ENCODE measurements at regions not wholly inside any gene's neighbourhood (a gene's known extent, or its start where the extent isn't known, plus 50 kb on each side); places are given as distances from the start of the nearest gene placed in this dataset.

DNA sequence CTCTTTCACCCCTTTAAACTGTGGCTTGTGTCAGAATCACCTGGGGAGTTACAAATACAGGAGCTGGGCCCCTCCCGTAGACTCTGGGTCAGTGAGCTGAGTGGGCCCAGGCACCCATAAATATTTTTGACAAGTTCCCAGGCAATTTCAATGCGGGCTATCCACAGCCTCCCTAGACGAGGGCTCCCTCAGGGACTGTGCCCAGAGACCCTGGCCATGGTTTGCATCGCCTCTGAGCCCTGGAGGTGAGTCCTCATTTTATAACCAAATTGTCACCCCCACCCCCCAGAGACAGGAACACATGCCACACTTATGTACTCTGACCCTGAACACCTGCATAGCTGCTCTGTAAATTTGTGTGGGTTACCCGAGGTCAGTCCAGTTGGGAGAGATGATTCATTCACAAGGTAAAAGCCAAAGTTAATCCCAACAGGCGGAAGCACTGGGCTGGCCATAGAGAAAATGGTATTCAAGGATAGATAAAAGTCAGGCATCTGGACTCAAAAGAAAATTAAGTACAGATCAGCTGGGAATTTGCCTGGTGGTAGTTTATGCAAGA is 146.5 kb upstream of the SLC6A11 start:
- TF ChIP-seq EZH2 (IDR thresholded peaks at IDR 0.05; ENCODE audit: low read length) = no peak
- TF ChIP-seq, protein P1, sequence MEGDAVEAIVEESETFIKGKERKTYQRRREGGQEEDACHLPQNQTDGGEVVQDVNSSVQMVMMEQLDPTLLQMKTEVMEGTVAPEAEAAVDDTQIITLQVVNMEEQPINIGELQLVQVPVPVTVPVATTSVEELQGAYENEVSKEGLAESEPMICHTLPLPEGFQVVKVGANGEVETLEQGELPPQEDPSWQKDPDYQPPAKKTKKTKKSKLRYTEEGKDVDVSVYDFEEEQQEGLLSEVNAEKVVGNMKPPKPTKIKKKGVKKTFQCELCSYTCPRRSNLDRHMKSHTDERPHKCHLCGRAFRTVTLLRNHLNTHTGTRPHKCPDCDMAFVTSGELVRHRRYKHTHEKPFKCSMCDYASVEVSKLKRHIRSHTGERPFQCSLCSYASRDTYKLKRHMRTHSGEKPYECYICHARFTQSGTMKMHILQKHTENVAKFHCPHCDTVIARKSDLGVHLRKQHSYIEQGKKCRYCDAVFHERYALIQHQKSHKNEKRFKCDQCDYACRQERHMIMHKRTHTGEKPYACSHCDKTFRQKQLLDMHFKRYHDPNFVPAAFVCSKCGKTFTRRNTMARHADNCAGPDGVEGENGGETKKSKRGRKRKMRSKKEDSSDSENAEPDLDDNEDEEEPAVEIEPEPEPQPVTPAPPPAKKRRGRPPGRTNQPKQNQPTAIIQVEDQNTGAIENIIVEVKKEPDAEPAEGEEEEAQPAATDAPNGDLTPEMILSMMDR (optimal IDR thresholded peaks at IDR 0.05 in 1 of 3, IDR thresholded peaks at IDR 0.05 in 1 of 3, conservative IDR thresholded peaks at IDR 0.05 in 1 of 3; ENCODE audit: extremely low read depth in 1 of 3, insufficient read depth in 2 of 3, low read length in 3 of 3) = no peak

Data from keratinocyte (primary cell).